Transverse colon (tissue), 4 donors: ENCODE measurements at regions not wholly inside any gene's neighbourhood (a gene's known extent, or its start where the extent isn't known, plus 50 kb on each side); places are given as distances from the start of the nearest gene placed in this dataset.

Source experiments
- DNase-seq: peaks from one replicate; pipeline ENCODE4 v3.0.0-alpha.2; 2019
- H3K27ac ChIP-seq, 4 donors: fragments of 200-600 bp; sonication (generic); 2 replicates each; pipeline ENCODE4 v1.5.1; 2016 to 2018; ENCODE audit warnings: inconsistent platforms in 4 of 4
- H3K27me3 ChIP-seq: fragments of 200-600 bp; sonication (generic); 2 replicates; pipeline ENCODE4 v1.5.1; 2017; ENCODE audit warnings: inconsistent platforms
- H3K36me3 ChIP-seq, 4 donors: fragments of 200-600 bp; sonication (generic); 2 replicates each; pipeline ENCODE4 v1.5.1; 2017 to 2019; ENCODE audit warnings: inconsistent platforms in 4 of 4
- H3K4me1 ChIP-seq, 4 donors: fragments of 200-600 bp; sonication (generic); 2 replicates each; pipeline ENCODE4 v1.5.1; 2017 to 2020; ENCODE audit warnings: inconsistent platforms in 4 of 4
- H3K4me3 ChIP-seq, 4 donors: fragments of 200-600 bp; sonication (generic); 1 replicate in 1 of 4; 2 replicates in 3 of 4; pipeline versions ENCODE4 v1.5.1 to v1.6.1; 2017 to 2019; ENCODE audit warnings: inconsistent platforms in 4 of 4
- H3K9me3 ChIP-seq, 2 donors: fragments of 200-600 bp; sonication (generic); 2 replicates each; pipeline ENCODE4 v1.5.1; 2017 to 2019; ENCODE audit warnings: inconsistent platforms in 2 of 2
- CTCF ChIP-seq, 5 experiments: fragments of 200-600 bp in 3 of 5; fragments of 450-650 bp in 2 of 5; sonication (generic) in 3 of 5; IDR thresholded peaks; 1 replicate in 2 of 5; 2 replicates in 3 of 5; pipeline ENCODE4 v1.5.1; 2016 to 2017; ENCODE audit warnings: antibody characterized with exemption in 5 of 5, inconsistent platforms in 3 of 5, mild to moderate bottlenecking in 2 of 5, moderate library complexity in 1 of 5
- EP300 ChIP-seq: sonication (generic); formaldehyde crosslinking; IDR thresholded peaks from one replicate; pipeline ENCODE4 v1.6.1; 2017; ENCODE audit warnings: antibody characterized with exemption, low read depth
- POLR2A ChIP-seq: fragments of 450-650 bp; IDR thresholded peaks from one replicate; pipeline ENCODE4 v1.6.1; 2016; ENCODE audit warnings: antibody characterized with exemption, mild to moderate bottlenecking, moderate library complexity
- POLR2AphosphoS5 ChIP-seq, 3 donors: sonication (generic); formaldehyde crosslinking; IDR thresholded peaks; one replicate each; pipeline ENCODE4 v1.6.1; 2016; ENCODE audit warnings: antibody characterized with exemption in 3 of 3
- WGBS, 2 donors: methylation state at CpG; one replicate each; pipeline ENCODE4 v1.1.5; 2018; ENCODE audit warnings: low coverage in 1 of 2; 5-methylcytosine and 5-hydroxymethylcytosine counted together
- in situ Hi-C, 4 donors: fragments of 200-750 bp; cut with MboI; loops; one replicate each; pipeline versions ENCODE4 v1.15.0 to v1.15.1; 2017; ENCODE audit warnings: low sequenced_read_pairs in 3 of 4, low pct_ligation_motif_present in 1 of 4, low pct_unique_long_range_greater_than_20kb in 1 of 4
- intact Hi-C: fragments of 100-400 bp; cut with DNase I; formaldehyde crosslinking; loops from one replicate; pipeline ENCODE4 v1.15.1; 2023; ENCODE audit warnings: low total_unique reads

DNA sequence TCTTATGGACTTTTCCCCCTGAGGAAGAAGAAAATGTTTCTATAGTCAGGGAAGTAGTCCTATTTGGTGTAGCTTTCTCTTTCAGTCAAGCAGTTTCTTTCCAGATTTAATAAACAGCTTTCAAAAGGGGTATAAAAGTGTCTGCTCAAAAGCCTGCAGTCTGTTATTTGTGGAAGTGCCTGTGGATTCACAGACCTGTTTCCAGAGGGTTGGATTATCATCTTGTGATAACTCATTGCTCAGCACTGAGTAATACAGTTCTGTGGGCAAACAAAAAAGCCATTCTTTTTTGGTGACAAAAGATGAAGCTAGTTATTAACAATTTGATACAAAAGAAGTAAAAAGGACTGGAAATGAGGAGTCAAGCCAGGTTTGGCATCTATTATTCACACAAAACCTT is 358.2 kb upstream of the ID4 start:
- Histone ChIP-seq H3K4me3 (no peak overlapping the region), H3K9me3 (no peaks in the 10 kb centered on the region), H3K4me1 (peaks cover 0 to 10% (median 0%) of the 10 kb centered on the region in 4 donors), H3K27ac (no peak overlapping the region), H3K27me3 (no peaks in the 10 kb centered on the region), H3K36me3 (no peaks in the 10 kb centered on the region)
- TF ChIP-seq POLR2AphosphoS5 (IDR thresholded peaks at IDR 0.05): peak in 2 of 3 donors; percentile 15 to 25
- TF ChIP-seq POLR2A: no peak
- in situ Hi-C loops: no loop called here
- intact Hi-C loops: no loop called here
- no peak for DNase-seq

GRCh38 chr6:19479551-19479950 is 357.6 kb upstream of the ID4 start:
- intact Hi-C loops: no loop called here
- H3K4me3 ChIP-seq: no peak overlapping the region
- no peaks in the 10 kb centered on the region for H3K36me3 ChIP-seq
- no peaks in the 10 kb centered on the region for H3K27me3 ChIP-seq
- DNase-seq: no peak
- peaks cover 0 to 10% (median 0%) of the 10 kb centered on the region in 4 donors for H3K4me1 ChIP-seq
- no peaks in the 10 kb centered on the region for H3K9me3 ChIP-seq
- in situ Hi-C loops: no loop called here
- TF ChIP-seq POLR2AphosphoS5 (IDR thresholded peaks at IDR 0.05): no peak
- no peak for TF ChIP-seq POLR2A
- no peak overlapping the region for H3K27ac ChIP-seq

GRCh38 chr6:19492636-19493405 is 344.3 kb upstream of the ID4 start:
- intact Hi-C loops: no loop called here
- in situ Hi-C loops: no loop called here
- Histone ChIP-seq H3K27ac (no peak overlapping the region), H3K27me3 (no peaks in the 10 kb centered on the region), H3K4me1 (peaks cover 0 to 3% (median 0%) of the 10 kb centered on the region in 4 donors), H3K9me3 (no peaks in the 10 kb centered on the region), H3K36me3 (no peaks in the 10 kb centered on the region), H3K4me3 (no peak overlapping the region)
- TF ChIP-seq POLR2AphosphoS5 (IDR thresholded peaks at IDR 0.05) (no peak), EP300 (no peak), POLR2A (no peak)
- no peak for DNase-seq
- WGBS, 2 donors: 50 to 59% methylated on average over 2 of the region's 2 CpGs

DNA sequence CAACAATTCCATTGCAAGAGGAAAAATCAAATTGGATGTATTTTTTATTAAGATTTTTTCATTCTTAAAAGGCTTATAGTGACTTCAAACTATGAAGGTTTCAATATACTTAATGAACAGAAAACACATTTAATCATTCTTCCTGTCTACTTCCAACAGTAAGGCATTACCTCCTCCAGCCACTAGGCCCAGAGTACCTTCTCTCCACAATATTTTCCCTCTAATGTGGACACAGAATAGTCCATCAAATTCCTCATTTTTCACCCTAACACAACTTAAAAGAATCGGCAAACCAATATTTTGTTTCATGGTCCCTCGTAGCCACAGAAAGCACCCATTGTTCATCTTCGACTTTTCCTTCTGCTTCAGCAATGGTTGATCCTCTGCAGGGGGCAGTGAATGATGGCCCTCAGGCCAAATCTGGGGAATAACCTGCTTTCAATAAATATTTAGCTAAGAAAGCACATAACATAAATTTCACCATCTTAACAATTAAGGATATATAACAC is 335.4 kb upstream of the ID4 start:
- Histone ChIP-seq H3K27ac (no peak overlapping the region), H3K27me3 (no peaks in the 10 kb centered on the region), H3K4me1 (no peaks in the 10 kb centered on the region), H3K9me3 (peaks cover 7 to 13% of the 10 kb centered on the region in 2 donors), H3K4me3 (no peak overlapping the region), H3K36me3 (no peaks in the 10 kb centered on the region)
- no peak for DNase-seq
- intact Hi-C loops: no loop called here
- in situ Hi-C loops: no loop called here
- WGBS, 2 donors: 76 to 88% methylated on average over 3 of the region's 3 CpGs
- TF ChIP-seq POLR2A: no peak
- no peak for TF ChIP-seq POLR2AphosphoS5 (IDR thresholded peaks at IDR 0.05)
- no peak for TF ChIP-seq EP300
- TF ChIP-seq CTCF (IDR thresholded peaks at IDR 0.05): no peak

DNA sequence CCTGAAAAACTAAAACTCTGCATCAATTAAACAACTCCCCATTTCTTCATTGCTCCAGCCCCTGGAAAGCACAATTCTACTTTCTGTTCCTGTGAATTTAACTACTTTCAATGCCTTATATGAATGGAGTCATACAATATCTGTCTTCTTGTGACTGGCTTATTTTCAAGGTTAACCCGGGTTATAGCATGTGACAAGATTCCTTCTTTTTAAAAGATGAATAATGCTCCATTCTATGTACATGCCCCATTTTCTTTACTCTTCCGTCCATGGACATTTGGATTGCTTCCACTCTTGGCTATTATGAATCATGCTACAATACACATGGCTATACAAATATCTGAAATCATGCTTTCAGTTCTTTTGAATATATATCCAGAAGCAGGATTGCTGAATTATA is 334.9 kb upstream of the ID4 start:
- WGBS, 2 donors: 76 to 94% methylated on average over 2 of the region's 2 CpGs
- Histone ChIP-seq H3K27me3 (no peaks in the 10 kb centered on the region), H3K36me3 (no peaks in the 10 kb centered on the region), H3K4me3 (no peak overlapping the region), H3K9me3 (peaks cover 7 to 13% of the 10 kb centered on the region in 2 donors), H3K27ac (no peak overlapping the region), H3K4me1 (no peaks in the 10 kb centered on the region)
- DNase-seq: no peak
- in situ Hi-C loops: no loop called here
- intact Hi-C loops: no loop called here
- TF ChIP-seq CTCF (IDR thresholded peaks at IDR 0.05): no peak
- no peak for TF ChIP-seq POLR2A
- no peak for TF ChIP-seq POLR2AphosphoS5 (IDR thresholded peaks at IDR 0.05)
- no peak for TF ChIP-seq EP300
